NB4 (cell line): ENCODE measurements at regions not wholly inside any gene's neighbourhood (a gene's known extent, or its start where the extent isn't known, plus 50 kb on each side); places are given as distances from the start of the nearest gene placed in this dataset.

ENCODE experiments used
- CTCF ChIP-seq: IDR thresholded peaks from one replicate; pipeline ENCODE4 v1.5.1; 2012; ENCODE audit warnings: low read depth, low read length
- MAX ChIP-seq: IDR thresholded peaks from 2 replicates; pipeline ENCODE4 v1.6.1; 2011; ENCODE audit warnings: low read depth, low read length
- POLR2A ChIP-seq: IDR thresholded peaks from 2 replicates; pipeline ENCODE4 v1.6.1; 2011; ENCODE audit warnings: mild to moderate bottlenecking; ENCODE audit not compliant: insufficient read length; ENCODE audit errors: extremely low read depth

- TF ChIP-seq CTCF (no peak), POLR2A (no peak), MAX (no peak)
Observed at GRCh38 chr5:102627315-102627714, 127.8 kb upstream of the PAM start.
